ENCODE measurements at regions not wholly inside any gene's neighbourhood (a gene's known extent, or its start where the extent isn't known, plus 50 kb on each side); places are given as distances from the start of the nearest gene placed in this dataset.

- Histone ChIP-seq H3K36me3 (no peaks in the 10 kb centered on the region), H3K27ac (no peak overlapping the region), H3K4me1 (no peaks in the 10 kb centered on the region), H3K4me3 (no peak overlapping the region), H3K27me3 (no peaks in the 10 kb centered on the region), H3K9me3 (no peaks in the 10 kb centered on the region)
- DNase-seq (no peak), ATAC-seq (no peak)
- intact Hi-C loops (cut with DNase I) = no loop called here
- no peak for TF ChIP-seq CTCF (IDR thresholded peaks at IDR 0.05)
These were observed 756.9 kb downstream of the TFAP2A start for GRCh38 chr6:9657994-9658393.

GRCh38 chr6:9647599-9647998, 767.3 kb downstream of the TFAP2A start:
- ATAC-seq (no peak), DNase-seq (no peak)
- peaks cover 5% of the 10 kb centered on the region for H3K4me1 ChIP-seq
- intact Hi-C loops (cut with DNase I) = no loop called here
- no peaks in the 10 kb centered on the region for H3K36me3 ChIP-seq
- TF ChIP-seq CTCF (IDR thresholded peaks at IDR 0.05) = no peak
- H3K4me3 ChIP-seq = no peak overlapping the region
- no peaks in the 10 kb centered on the region for H3K27me3 ChIP-seq
- no peaks in the 10 kb centered on the region for H3K9me3 ChIP-seq
- H3K27ac ChIP-seq = no peak overlapping the region

GRCh38 chr6:9647071-9647445, 767.8 kb downstream of the TFAP2A start:
- no peak overlapping the region for H3K27ac ChIP-seq
- no peak overlapping the region for H3K4me3 ChIP-seq
- no peaks in the 10 kb centered on the region for H3K27me3 ChIP-seq
- DNase-seq (no peak), ATAC-seq (no peak)
- intact Hi-C loops (cut with DNase I) = no loop called here
- no peaks in the 10 kb centered on the region for H3K36me3 ChIP-seq
- H3K9me3 ChIP-seq = no peaks in the 10 kb centered on the region
- TF ChIP-seq CTCF (IDR thresholded peaks at IDR 0.05) = no peak
- H3K4me1 ChIP-seq = peaks cover 5% of the 10 kb centered on the region

- Histone ChIP-seq H3K27me3 (no peaks in the 10 kb centered on the region), H3K9me3 (no peaks in the 10 kb centered on the region), H3K36me3 (no peaks in the 10 kb centered on the region), H3K4me3 (no peak overlapping the region), H3K27ac (no peak overlapping the region), H3K4me1 (peaks cover 5% of the 10 kb centered on the region)
- ATAC-seq = peak; percentile 88
- TF ChIP-seq CTCF (IDR thresholded peaks at IDR 0.05) = no peak
- no peak for DNase-seq
- intact Hi-C loops (cut with DNase I) = no loop called here
These were observed 768.4 kb downstream of the TFAP2A start for GRCh38 chr6:9646342-9647070.

GRCh38 chr6:9638861-9639260, 776.0 kb downstream of the TFAP2A start:
- DNase-seq = no peak
- Histone ChIP-seq H3K4me1 (no peaks in the 10 kb centered on the region), H3K36me3 (no peaks in the 10 kb centered on the region), H3K9me3 (no peaks in the 10 kb centered on the region), H3K27me3 (no peaks in the 10 kb centered on the region), H3K4me3 (no peak overlapping the region), H3K27ac (no peak overlapping the region)
- intact Hi-C loops (cut with DNase I) = no loop called here
- ATAC-seq = no peak
- no peak for TF ChIP-seq CTCF (IDR thresholded peaks at IDR 0.05)

GRCh38 chr6:9634776-9635175, 780.1 kb downstream of the TFAP2A start:
- Histone ChIP-seq H3K27me3 (no peaks in the 10 kb centered on the region), H3K4me1 (no peaks in the 10 kb centered on the region), H3K4me3 (no peak overlapping the region), H3K36me3 (no peaks in the 10 kb centered on the region), H3K9me3 (no peaks in the 10 kb centered on the region), H3K27ac (no peak overlapping the region)
- ATAC-seq = no peak
- no peak for TF ChIP-seq CTCF (IDR thresholded peaks at IDR 0.05)
- intact Hi-C loops (cut with DNase I) = no loop called here
- no peak for DNase-seq

Measured in upper lobe of right lung (tissue), 1 donor.